Heart left ventricle (tissue), 16 donors: ENCODE measurements at regions not wholly inside any gene's neighbourhood (a gene's known extent, or its start where the extent isn't known, plus 50 kb on each side); places are given as distances from the start of the nearest gene placed in this dataset.
A peak's percentile ranks its signal among the peaks of the same experiment; 100 is the strongest.

Source experiments
- ATAC-seq, 4 donors: fragments of 200-7000 bp; cut with Tn5 transposase; one replicate each; pipeline ENCODE4 v1.9.1; 2020 to 2022; ENCODE audit warnings: moderate library complexity in 4 of 4, mild to moderate bottlenecking in 3 of 4, moderate number of reproducible peaks in 1 of 4
- DNase-seq, 5 donors: peaks; one replicate each; pipeline ENCODE4 v3.0.0-alpha.2; 2020
- H3K27ac ChIP-seq, 12 donors: fragments of 200-600 bp; sonication (generic) in 4 of 12; one replicate each; pipeline versions ENCODE4 v1.5.0 to v1.8.0; 2016 to 2022; ENCODE audit warnings: mild to moderate bottlenecking in 2 of 12
- H3K27me3 ChIP-seq, 9 donors: fragments of 200-600 bp; sonication (generic) in 2 of 9; one replicate each; pipeline versions ENCODE4 v1.5.1 to v1.8.0; 2016 to 2022; ENCODE audit warnings: mild to moderate bottlenecking in 3 of 9
- H3K36me3 ChIP-seq, 9 donors: fragments of 200-600 bp; sonication (generic) in 2 of 9; one replicate each; pipeline versions ENCODE4 v1.5.0 to v1.8.0; 2018 to 2022; ENCODE audit warnings: mild to moderate bottlenecking in 2 of 9
- H3K4me1 ChIP-seq, 12 donors: fragments of 200-600 bp; sonication (generic) in 4 of 12; one replicate each; pipeline versions ENCODE4 v1.5.0 to v1.8.0; 2016 to 2022; ENCODE audit warnings: mild to moderate bottlenecking in 3 of 12
- H3K4me3 ChIP-seq, 12 donors: fragments of 200-600 bp; sonication (generic) in 4 of 12; one replicate each; pipeline versions ENCODE4 v1.5.0 to v1.8.0; 2017 to 2022; ENCODE audit warnings: mild to moderate bottlenecking in 9 of 12, moderate library complexity in 4 of 12
- H3K9me3 ChIP-seq, 12 donors: fragments of 200-600 bp; sonication (generic) in 4 of 12; one replicate each; pipeline versions ENCODE4 v1.5.0 to v1.8.0; 2016 to 2022; ENCODE audit warnings: mild to moderate bottlenecking in 1 of 12
- CTCF ChIP-seq, 12 donors: fragments of 200-600 bp; sonication (generic) in 4 of 12; IDR thresholded peaks; one replicate each; pipeline versions ENCODE4 v1.5.0 to v1.8.0; 2018 to 2022; ENCODE audit warnings: antibody characterized with exemption in 12 of 12, mild to moderate bottlenecking in 5 of 12
- POLR2A ChIP-seq, 2 donors: fragments of 450-650 bp; IDR thresholded peaks; one replicate each; pipeline ENCODE4 v1.6.1; 2017; ENCODE audit warnings: antibody characterized with exemption in 2 of 2, mild to moderate bottlenecking in 2 of 2, moderate library complexity in 2 of 2
- WGBS, 4 donors: extraction: QIAGEN DNeasy Blood & Tissue Kit in 2 of 4; methylation state at CpG; one replicate each; pipeline versions ENCODE4 v1.1.5 to v1.1.7; 2013 to 2018; 5-methylcytosine and 5-hydroxymethylcytosine counted together
- intact Hi-C, 10 donors: fragments of 100-400 bp; cut with DNase I; formaldehyde crosslinking; loops; one replicate each; pipeline versions ENCODE4 v1.11.1 to v1.14.2; 2022
- donor health status: ischemic (EF 13 %, LVEDD 7.1; RV severe dilation, severe dysfunction).
- donor health status: healthy with polysubstance abuse.
- donor health status: DM: no; HTN: yes; CAD: no.
- donor health status: DM: no; HTN: no; CAD: no.
- donor health status: ischemic (EF 25% LVEDD 6.9; RV normal size, moderate dysfunction).
- donor health status: ischemic (EF 25% LVEDD 5.7; RV mildly dilated, moderate dysfunction).
- donor health status: healthy.
- donor health status: DM: yes; HTN: yes; CAD: no.
- donor health status: ischemic (EF 35%, LVEDD 5.7; RV mildly dilated, moderate dysfunction).
- donor health status: nonischemic (EF 11% LVEDD 7.7; RV severe dilation, severe dysfunction).
- donor health status: DM: yes; HTN: yes; CAD: no.
- donor health status: PGD.
- donor health status: ischemic (EF 29% LVEDD 5.4; RV normal size, mild dysfunction).
- donor health status: nonischemic (EF 23%, LVEDD 6.1; RV moderate dilation, normal function).

- ATAC-seq (no peak), DNase-seq (no peak)
- no peaks in the 10 kb centered on the region for H3K36me3 ChIP-seq
- H3K9me3 ChIP-seq, result peaks cover 0 to 12% (median 0%) of the 10 kb centered on the region in 12 donors
- 87 to 98% (median 96%) methylated on average over 2 of the region's 2 CpGs for WGBS, 4 donors
- no peak overlapping the region for H3K4me3 ChIP-seq
- peaks cover 0 to 11% (median 0%) of the 10 kb centered on the region in 12 donors for H3K4me1 ChIP-seq
- no peaks in the 10 kb centered on the region for H3K27me3 ChIP-seq
- intact Hi-C loops, result no loop called here
- no peak for TF ChIP-seq POLR2A (IDR thresholded peaks at IDR 0.05)
- TF ChIP-seq CTCF (IDR thresholded peaks at IDR 0.05), result no peak
- H3K27ac ChIP-seq, result no peak overlapping the region
These were observed 157.0 kb upstream of the VLDLR start for GRCh38 chr9:2464624-2465023.

- TF ChIP-seq POLR2A (IDR thresholded peaks at IDR 0.05) (no peak), CTCF (IDR thresholded peaks at IDR 0.05) (no peak)
- no peaks in the 10 kb centered on the region for H3K27me3 ChIP-seq
- WGBS, 4 donors, result 94 to 96% (median 94%) methylated on average over 2 of the region's 2 CpGs
- no peak for DNase-seq
- no peak overlapping the region for H3K4me3 ChIP-seq
- H3K36me3 ChIP-seq, result no peaks in the 10 kb centered on the region
- intact Hi-C loops, result no loop called here
- H3K4me1 ChIP-seq, result peaks cover 0 to 20% (median 3%) of the 10 kb centered on the region in 12 donors
- no peak overlapping the region for H3K27ac ChIP-seq
- ATAC-seq, result no peak
- peaks cover 0 to 12% (median 0%) of the 10 kb centered on the region in 12 donors for H3K9me3 ChIP-seq
These were observed 156.1 kb upstream of the VLDLR start for GRCh38 chr9:2465516-2465915.

- 61 to 82% (median 77%) methylated on average over 1 of the region's 1 CpG for WGBS, 4 donors
- Histone ChIP-seq H3K27ac (no peak overlapping the region), H3K27me3 (no peaks in the 10 kb centered on the region), H3K36me3 (no peaks in the 10 kb centered on the region), H3K4me1 (peaks cover 0 to 24% (median 3%) of the 10 kb centered on the region in 12 donors), H3K9me3 (peaks cover 0 to 12% (median 0%) of the 10 kb centered on the region in 12 donors), H3K4me3 (no peak overlapping the region)
- ATAC-seq, result peak in 3 of 4 donors; percentile 47 to 82 (median 81)
- TF ChIP-seq CTCF (IDR thresholded peaks at IDR 0.05), result no peak
- no peak for TF ChIP-seq POLR2A (IDR thresholded peaks at IDR 0.05)
- no peak for DNase-seq
- intact Hi-C loops, result no loop called here
These were observed 155.6 kb upstream of the VLDLR start for GRCh38 chr9:2465921-2466460.

- Histone ChIP-seq H3K36me3 (no peaks in the 10 kb centered on the region), H3K4me1 (peaks cover 0 to 24% (median 2%) of the 10 kb centered on the region in 12 donors), H3K9me3 (peaks cover 0 to 12% (median 0%) of the 10 kb centered on the region in 12 donors), H3K27ac (no peak overlapping the region), H3K4me3 (no peak overlapping the region), H3K27me3 (no peaks in the 10 kb centered on the region)
- TF ChIP-seq CTCF (IDR thresholded peaks at IDR 0.05) (no peak), POLR2A (IDR thresholded peaks at IDR 0.05) (no peak)
- 91 to 93% (median 92%) methylated on average over 6 of the region's 6 CpGs for WGBS, 4 donors
- ATAC-seq (no peak), DNase-seq (no peak)
- intact Hi-C loops, result no loop called here
These were observed 154.9 kb upstream of the VLDLR start for GRCh38 chr9:2466703-2467102.
